ENCODE measurements at regions not wholly inside any gene's neighbourhood (a gene's known extent, or its start where the extent isn't known, plus 50 kb on each side); places are given as distances from the start of the nearest gene placed in this dataset.

DNA sequence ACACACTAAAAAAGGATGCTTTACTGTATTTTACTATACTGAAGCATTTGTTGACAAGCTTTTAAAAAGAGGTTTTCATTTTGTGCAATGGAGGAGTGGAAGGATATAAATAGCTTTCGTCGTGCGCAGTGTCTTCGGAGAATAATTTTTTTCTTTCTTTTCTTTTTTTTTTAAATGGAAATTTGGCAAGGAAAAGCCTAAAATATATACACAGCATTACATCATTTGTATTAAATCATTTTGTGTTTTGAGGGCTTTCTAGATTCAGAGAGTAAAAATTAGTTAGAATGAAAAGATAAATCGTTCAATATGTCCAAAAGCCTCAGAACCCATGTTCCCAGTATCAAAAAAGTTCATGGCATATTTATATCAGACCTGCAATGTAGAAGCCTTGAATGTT is 150.2 kb upstream of the FERD3L start:
- TF ChIP-seq, protein P1, sequence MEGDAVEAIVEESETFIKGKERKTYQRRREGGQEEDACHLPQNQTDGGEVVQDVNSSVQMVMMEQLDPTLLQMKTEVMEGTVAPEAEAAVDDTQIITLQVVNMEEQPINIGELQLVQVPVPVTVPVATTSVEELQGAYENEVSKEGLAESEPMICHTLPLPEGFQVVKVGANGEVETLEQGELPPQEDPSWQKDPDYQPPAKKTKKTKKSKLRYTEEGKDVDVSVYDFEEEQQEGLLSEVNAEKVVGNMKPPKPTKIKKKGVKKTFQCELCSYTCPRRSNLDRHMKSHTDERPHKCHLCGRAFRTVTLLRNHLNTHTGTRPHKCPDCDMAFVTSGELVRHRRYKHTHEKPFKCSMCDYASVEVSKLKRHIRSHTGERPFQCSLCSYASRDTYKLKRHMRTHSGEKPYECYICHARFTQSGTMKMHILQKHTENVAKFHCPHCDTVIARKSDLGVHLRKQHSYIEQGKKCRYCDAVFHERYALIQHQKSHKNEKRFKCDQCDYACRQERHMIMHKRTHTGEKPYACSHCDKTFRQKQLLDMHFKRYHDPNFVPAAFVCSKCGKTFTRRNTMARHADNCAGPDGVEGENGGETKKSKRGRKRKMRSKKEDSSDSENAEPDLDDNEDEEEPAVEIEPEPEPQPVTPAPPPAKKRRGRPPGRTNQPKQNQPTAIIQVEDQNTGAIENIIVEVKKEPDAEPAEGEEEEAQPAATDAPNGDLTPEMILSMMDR (conservative IDR thresholded peaks at IDR 0.05; ENCODE audit: low read depth, low read length): no peak
- no peak for TF ChIP-seq EZH2phosphoT487 (IDR thresholded peaks at IDR 0.05; ENCODE audit: borderline replicate concordance, low read length)

Data from PC-3 (cell line).